GM12872 (cell line): ENCODE measurements at regions not wholly inside any gene's neighbourhood (a gene's known extent, or its start where the extent isn't known, plus 50 kb on each side); places are given as distances from the start of the nearest gene placed in this dataset.

Experiments used
- CTCF ChIP-seq: IDR thresholded peaks from 3 replicates; pipeline ENCODE4 v1.5.1; 2011; ENCODE audit warnings: low read depth, mild to moderate bottlenecking, low read length, moderate library complexity; ENCODE audit not compliant: insufficient read depth

- TF ChIP-seq CTCF, result no peak
These were observed 140.8 kb upstream of the PGRMC2 start for GRCh38 chr4:128428397-128428796.

- TF ChIP-seq CTCF, result 0 out of 3 replicates have a peak, but pooled peaks have one; percentile 16
These were observed 140.3 kb upstream of the PGRMC2 start for GRCh38 chr4:128427832-128428366.

GRCh38 chr4:128424527-128425497 is 137.2 kb upstream of the PGRMC2 start:
- TF ChIP-seq CTCF, result no peak

- no peak for TF ChIP-seq CTCF
These were observed 129.3 kb upstream of the PGRMC2 start for GRCh38 chr4:128416921-128417320.

- TF ChIP-seq CTCF, result no peak
These were observed 122.4 kb upstream of the PGRMC2 start for GRCh38 chr4:128410037-128410436.

- TF ChIP-seq CTCF, result no peak
These were observed 116.0 kb upstream of the PGRMC2 start for GRCh38 chr4:128403586-128403985.

- TF ChIP-seq CTCF, result no peak
These were observed 107.2 kb upstream of the PGRMC2 start for GRCh38 chr4:128394778-128395177.
